Esophagus muscularis mucosa (tissue), 3 donors: ENCODE measurements at regions not wholly inside any gene's neighbourhood (a gene's known extent, or its start where the extent isn't known, plus 50 kb on each side); places are given as distances from the start of the nearest gene placed in this dataset.

Experiments used
- POLR2A ChIP-seq: fragments of 450-650 bp; IDR thresholded peaks from one replicate; pipeline ENCODE4 v1.6.1; 2017; ENCODE audit warnings: antibody characterized with exemption, moderate library complexity, mild to moderate bottlenecking, low read depth
- TF ChIP-seq, protein P1 (sequence below), 3 experiments: fragments of 200-600 bp in 2 of 3; fragments of 450-650 bp in 1 of 3; sonication (generic) in 2 of 3; IDR thresholded peaks; one replicate each; pipeline ENCODE4 v1.5.1; 2017 to 2019; ENCODE audit warnings: antibody characterized with exemption in 3 of 3, mild to moderate bottlenecking in 2 of 3, moderate library complexity in 1 of 3

DNA sequence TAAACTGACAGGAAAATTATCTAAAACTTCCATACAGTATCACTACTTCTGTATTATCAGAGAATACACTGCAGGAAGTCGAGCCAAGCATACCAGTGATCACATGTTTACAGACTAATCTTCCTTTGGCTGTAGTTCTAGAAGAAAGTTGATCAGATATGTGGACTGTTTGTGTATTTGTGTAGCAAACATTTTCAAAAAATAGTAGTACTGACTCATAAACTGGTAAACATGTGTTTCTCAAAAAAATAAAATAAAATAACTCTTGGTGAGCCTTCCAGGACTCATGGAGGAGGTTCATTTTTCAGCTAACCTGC, 148.9 kb upstream of the SLC39A10 start:
- TF ChIP-seq, protein P1, sequence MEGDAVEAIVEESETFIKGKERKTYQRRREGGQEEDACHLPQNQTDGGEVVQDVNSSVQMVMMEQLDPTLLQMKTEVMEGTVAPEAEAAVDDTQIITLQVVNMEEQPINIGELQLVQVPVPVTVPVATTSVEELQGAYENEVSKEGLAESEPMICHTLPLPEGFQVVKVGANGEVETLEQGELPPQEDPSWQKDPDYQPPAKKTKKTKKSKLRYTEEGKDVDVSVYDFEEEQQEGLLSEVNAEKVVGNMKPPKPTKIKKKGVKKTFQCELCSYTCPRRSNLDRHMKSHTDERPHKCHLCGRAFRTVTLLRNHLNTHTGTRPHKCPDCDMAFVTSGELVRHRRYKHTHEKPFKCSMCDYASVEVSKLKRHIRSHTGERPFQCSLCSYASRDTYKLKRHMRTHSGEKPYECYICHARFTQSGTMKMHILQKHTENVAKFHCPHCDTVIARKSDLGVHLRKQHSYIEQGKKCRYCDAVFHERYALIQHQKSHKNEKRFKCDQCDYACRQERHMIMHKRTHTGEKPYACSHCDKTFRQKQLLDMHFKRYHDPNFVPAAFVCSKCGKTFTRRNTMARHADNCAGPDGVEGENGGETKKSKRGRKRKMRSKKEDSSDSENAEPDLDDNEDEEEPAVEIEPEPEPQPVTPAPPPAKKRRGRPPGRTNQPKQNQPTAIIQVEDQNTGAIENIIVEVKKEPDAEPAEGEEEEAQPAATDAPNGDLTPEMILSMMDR (IDR thresholded peaks at IDR 0.05) = no peak
- no peak for TF ChIP-seq POLR2A
